NCI-H128 (cell line): ENCODE measurements at regions not wholly inside any gene's neighbourhood (a gene's known extent, or its start where the extent isn't known, plus 50 kb on each side); places are given as distances from the start of the nearest gene placed in this dataset.
A peak's percentile ranks its signal among the peaks of the same experiment; 100 is the strongest.
"Not testable (repeated sequence)": the region's sequence is repeated elsewhere in the genome, so short reads cannot be mapped to it uniquely, and the experiment has no call there.

ENCODE experiments used
- DNase-seq: peaks from one replicate; lab custom pipeline; 2025; ENCODE audit not compliant: unreplicated experiment; lab: John Stamatoyannopoulos, UW

DNA sequence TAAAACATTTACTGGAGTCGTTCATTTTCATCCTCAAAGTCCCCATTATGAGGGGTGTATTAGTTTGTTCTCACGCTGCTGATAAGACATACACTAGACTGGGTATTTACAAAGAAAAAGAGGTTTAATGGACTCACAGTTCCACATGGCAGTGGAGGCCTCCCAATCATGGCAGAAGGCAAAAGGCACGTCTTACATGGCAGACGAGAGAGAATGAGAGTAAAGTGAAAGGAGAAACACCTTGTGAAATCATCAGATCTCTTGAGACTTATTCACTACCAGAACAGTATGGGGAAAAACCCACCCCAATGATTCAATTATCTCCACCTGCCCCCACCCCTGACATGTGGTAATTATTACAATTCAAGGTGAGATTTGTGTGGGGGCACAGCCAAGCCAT is 830.4 kb upstream of the RGS18 start:
- no peak for DNase-seq

DNA sequence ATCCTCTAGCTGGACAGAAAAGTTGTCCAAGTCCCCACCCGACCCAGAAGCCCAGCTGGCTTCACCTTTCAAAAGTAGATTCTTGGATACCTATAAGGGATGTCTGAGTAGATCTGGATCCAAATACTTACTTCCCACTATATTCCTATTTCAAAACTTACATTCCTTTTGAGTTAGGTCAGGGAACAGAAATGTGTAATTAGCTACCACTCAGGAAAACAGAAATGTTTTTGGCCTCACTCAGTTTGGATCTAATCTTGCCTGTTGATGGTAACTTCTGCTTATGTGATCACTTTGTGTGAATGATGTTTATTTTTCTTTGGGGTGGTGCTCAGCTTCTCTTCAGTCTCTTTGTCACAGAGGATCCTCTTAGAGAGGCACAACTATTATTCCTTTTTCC is 814.4 kb upstream of the RGS18 start:
- DNase-seq = no peak

DNA sequence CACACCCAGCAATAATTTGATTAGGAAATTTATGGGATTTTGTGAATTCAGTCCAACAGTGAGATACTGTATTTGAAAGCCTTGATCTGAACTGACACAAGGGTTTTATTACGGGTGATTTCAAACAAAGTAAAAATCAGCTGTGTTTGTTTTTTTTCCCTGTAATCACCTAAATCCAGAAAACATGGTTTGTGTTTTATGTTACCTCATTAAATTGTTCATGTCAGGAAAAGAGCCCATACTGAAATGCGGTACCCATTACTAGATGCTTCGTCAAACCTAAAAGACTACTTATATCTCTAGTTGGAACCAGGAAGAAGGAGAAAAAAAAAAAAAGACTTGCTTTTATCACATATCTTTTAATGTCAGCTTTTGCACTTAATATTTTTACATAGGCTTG is 811.9 kb upstream of the RGS18 start:
- no peak for DNase-seq

DNA sequence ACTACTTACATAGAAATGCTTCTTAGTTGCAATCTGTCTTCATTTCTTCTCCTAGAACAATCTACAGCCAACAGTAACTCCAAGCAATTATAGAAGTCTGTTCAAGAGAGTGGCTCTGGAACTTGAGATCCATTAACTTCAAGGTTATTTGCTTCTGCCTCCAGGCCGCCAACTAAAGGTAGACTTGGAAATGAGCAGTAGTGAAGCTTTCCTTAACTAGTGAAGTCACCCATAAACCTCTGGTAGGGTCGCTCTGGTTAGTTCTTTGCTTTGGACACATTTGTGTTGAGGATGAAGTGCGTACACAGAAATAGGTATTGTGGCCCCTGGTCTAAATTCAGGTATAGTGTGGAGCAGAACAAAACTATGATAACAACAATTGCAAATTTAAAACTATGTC is 809.9 kb upstream of the RGS18 start:
- no peak for DNase-seq

DNA sequence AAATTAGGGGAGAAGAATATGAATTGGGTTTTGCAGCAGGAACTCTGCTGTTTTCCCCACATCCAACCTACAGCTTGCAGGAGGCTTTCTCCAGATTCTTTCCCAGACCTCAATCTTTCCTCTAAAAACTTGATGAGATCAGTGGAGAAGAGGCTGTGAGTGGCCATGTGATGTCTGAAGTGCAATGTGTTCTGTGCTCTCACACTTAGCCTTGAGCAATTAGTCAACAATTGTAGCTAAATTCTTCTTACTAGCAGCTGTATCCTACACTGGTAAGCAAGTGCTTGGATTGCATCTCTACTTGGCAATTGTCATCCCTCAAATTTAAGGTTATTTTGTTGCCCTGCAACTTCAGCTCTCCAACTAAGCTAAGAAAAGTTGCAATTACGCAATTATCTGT is 807.3 kb upstream of the RGS18 start:
- peak; percentile 19 for DNase-seq

DNA sequence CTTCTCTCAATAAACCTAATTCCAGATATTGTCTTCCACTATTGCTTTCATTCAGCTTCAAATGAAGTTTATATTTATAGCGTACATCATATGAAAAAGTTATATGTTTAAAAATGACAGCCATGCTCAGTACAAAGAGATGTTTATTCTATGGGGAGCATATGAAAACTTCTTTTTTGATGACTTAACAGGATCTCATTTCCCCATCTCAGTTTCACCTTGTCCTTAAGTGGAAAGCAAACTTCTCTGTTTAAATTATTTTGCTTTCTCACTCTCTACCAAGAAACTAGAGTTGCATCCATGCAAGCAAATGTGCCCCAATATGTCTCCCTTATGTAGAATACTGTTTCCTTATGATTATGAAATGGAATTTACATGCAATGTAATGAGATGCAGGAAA is 799.5 kb upstream of the RGS18 start:
- DNase-seq = no peak

DNA sequence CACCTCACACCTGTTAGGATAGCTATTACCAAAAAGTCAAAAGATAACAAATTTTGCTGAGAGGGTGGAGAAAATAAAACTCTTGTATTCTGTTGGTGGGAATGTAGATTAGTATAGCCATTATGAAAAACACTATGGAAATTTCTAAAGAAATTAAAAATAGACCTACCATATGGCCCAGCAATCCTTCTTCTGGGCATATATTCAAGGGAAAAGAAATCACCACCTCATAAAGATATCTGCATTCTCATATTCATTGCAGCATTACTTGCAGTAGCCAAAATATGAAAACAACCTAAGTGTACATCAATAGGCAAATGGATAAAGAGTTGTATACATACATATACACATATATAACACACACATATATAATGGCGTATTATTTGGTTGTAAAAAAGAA is 791.6 kb upstream of the RGS18 start:
- no peak for DNase-seq

DNA sequence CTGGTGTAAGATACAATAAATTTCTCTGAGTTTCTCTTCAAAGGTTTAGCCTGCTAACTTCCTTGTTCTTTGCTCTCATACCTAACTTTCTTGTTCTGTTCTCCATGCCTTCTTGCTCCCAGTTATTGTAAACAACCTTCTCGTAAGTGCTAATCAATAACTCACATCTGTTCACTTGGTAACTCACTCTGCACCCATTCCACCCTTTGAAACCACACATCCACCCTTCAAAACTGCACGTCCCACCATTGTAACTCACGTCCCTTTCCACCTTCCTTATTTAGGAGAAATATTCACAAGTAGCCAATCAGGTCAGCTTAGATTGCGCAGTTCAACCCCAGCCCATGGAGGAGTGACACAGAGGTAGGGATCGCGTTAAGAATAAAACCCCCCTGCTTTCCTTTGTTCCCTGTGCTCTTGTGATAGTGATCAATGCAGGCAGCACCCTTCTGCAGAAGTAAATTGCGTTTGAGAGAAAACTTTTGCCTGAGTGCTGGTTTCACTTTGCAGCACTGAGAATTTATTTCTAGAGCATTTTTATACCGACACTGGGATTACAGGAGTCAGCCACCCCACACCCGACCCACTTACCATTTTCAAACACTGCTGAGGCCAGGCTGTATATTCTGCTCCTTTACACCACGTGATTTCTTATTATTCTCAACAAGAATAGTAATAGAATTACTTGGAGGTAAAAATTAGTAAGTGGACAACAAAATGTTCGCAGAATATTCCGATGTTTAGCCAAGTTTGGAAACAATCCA is 789.2 kb upstream of the RGS18 start:
- no peak for DNase-seq

DNA sequence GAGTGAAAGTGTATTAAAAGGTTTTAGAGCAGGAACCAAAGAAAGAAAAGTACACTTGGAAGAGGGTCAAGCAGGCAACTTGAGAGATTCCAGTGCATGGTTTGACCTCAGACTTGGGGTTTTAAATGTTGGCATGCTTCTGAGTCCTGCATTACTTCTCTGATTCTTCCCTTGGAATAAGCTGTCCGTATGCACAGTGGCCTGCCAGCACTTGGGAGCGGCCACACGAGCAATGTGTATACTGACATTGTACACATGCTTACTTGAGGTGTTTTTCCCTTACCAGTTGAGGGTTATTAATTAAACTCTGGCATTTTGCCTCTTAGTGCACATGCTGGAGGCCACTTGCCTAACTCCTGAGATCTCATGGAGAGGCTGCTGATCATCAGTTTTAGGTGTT is 786.6 kb upstream of the RGS18 start:
- no peak for DNase-seq

DNA sequence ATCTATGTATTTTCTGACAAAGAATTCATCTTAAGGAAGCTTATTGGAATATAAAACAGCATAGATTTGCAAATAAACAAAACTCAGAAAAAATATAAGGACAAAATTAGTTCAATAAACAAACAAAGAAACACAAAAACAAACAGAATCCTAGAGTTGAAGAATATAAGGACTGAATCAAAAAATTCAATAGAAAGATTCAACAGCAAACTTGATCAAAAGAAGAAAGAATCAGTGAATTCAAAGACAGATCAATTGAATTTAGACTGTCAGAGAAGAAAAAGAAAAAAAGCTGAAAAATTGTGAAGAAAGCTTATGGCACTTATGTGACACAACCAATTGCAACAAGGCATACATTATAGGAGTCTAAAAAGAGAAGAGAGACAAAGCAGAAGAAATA is 770.0 kb upstream of the RGS18 start:
- DNase-seq = no peak

DNA sequence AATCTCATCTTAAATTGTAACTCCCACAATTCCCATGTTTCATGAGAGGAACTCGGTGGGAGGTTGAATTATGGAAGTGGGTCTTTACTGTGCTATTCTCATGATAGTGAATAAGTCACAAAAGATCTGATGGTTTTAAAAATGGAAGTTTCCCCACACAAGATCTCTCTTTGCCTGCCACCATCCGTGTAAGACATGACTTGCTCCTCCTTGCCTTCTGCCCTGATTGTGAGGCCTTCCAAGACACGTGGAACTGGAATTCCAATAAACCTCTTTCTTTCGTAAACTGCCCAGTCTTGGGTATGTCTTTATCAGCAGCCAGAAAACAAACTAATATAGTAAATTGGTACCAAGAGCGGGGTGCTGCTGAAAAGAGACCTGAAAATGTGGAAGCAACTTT is 761.6 kb upstream of the RGS18 start:
- no peak for DNase-seq

DNA sequence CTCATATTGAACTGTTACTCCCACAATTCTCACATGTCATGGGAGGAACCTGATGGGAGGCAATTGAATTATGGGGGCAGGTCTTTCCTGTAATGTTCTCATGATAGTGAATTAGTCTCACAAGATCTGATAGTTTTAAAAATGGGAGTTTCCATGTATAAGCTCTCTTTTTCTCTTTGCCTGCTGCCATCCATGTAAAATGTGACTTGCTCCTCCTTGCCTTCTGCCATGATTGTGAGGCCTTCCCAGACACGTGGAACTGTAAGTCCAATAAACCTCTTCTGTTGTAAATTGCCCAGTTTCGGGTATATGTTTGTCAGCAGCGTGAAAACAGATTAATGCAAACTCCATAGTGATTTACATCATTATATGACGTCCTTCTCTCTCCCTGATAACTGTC is 759.7 kb upstream of the RGS18 start:
- DNase-seq = no peak

DNA sequence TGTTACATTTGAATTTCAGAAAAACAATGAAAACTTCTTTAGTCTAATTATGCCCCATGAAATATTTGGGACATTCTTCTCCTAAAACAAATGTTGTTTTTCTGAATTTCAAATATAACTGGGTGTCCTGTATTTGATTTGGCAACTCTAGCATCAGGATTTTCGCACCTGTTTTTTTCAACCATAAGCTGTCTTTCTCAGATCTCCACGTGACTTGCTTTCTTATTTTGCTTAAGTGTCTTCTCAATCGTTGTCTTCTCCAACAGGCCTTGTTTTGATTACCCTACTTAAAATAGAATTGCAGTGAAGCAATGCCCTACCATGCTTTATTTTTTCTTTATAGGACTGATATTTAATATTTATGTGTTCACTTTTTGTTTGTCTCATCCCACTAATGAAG is 752.8 kb upstream of the RGS18 start:
- no peak for DNase-seq

DNA sequence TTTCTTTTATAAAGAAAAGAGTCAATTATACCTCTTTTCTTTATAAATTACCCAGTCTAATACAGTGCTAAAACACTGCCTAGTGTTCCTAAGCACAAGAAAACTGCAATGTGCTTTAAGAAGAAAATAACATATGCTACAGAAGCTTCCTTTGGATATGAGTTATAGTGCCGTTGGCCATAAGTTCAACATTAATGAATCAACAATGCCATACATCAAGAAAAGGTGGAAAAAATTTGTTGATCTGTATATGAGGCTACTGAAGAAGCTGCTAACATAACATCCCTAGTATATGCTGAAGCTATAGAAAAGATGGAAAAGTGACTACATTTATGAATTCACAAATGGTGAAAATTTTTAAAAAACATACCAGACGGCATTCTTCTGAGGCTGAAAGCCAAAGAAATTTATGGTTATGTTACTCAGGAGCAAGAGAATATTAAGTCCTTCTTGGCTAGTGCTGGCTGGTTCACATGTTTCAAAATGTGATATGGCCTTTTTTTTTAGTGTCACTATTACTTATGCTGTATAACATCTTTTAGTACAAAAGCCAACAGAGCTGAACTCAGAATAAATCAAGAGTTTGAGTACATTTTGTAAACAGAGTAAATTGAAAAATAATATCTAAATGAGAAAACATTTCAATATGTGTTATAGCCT is 743.2 kb upstream of the RGS18 start:
- DNase-seq = no peak

DNA sequence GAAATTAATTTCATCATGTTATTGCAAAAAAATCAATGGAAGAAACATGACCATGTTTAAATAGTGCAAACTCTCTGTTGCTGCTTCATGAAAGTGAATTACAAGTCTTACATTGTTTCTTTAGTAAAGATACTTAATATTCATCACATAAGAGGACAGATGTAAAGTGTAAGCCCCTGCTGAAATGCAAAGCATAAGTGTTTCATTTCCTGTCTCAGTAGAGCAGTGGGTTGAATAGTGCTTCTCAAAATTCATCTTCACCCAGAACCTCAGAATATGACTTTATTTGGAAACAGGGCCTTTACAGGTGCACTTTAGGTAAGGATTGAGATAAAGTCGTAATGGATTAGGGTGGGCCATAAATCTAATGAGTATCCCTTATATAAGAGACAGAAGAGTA is 738.4 kb upstream of the RGS18 start:
- DNase-seq = no peak

DNA sequence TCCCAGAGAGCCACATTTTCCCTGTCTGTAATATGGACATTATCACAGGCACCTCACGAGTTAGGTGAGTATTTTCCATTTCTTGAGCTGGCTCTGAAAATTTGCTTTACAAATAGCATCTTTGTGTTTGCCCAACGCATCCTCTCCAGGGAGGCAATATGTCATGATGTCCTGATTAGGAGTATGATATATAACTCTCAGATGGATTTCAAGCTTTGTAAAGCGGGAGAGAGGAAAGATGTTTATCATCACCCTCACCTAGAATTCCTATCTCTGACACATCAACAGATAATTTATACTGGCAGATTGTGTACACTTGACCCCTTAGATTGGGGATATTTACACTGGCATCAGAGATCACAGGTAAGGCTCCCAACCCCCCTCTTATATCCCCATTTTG is 730.7 kb upstream of the RGS18 start:
- DNase-seq = no peak

DNA sequence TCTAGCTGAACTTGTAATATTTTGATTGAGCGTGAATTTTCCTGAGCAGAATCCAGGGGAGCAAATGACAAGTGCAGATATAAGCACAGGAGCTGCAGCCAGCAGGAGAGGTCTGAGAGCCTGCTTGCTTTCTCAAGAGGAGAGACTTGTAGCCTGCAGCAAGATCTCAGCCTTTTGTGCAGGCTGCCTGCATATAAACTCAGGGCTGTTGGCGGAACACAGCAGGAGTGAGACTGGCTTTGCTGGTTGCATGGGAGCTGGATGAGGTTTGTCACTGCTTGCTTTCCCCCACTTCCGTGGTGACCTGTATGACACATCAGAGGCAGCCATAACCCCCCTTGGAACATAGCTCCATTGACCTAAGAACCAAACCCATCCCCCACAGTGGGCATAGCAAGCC is 725.4 kb upstream of the RGS18 start:
- no peak for DNase-seq

DNA sequence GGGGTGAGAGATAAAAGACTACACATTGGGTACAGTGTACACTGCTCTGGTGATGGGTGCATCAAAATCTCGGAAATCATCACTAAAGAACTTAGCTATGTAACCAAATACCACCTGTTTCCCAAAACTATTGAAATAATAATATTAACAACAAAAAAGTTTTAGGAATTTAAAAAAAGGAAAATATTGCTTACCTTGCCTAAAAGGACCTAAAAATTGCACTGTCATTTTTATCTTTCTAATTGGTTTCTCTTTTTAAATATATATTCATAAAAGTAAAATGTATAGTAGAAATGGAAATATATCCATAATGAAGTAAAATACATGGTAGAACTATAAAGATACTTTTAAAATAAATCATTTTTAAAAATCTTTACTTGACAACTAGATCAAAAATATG is 719.3 kb upstream of the RGS18 start:
- no peak for DNase-seq

DNA sequence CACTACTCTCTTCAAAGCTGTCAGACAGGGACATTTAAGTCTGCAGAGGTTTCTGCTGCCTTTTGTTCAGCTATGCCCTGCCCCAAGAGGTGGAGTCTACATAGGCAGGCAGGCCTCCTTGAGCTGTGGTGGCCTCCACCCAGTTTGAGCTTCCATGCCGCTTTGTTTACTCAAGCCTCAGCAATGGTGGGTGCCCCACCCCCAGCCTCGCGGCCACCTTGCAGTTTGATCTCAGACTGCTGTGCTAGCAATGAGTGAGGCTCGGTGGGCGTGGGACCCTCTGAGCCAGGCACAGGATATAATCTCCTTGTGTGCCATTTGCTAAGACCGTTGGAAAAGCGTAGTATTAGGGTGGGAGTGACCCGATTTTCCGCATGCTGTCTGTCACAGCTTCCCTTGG is 710.0 kb upstream of the RGS18 start:
- not testable (repeated sequence) for DNase-seq

DNA sequence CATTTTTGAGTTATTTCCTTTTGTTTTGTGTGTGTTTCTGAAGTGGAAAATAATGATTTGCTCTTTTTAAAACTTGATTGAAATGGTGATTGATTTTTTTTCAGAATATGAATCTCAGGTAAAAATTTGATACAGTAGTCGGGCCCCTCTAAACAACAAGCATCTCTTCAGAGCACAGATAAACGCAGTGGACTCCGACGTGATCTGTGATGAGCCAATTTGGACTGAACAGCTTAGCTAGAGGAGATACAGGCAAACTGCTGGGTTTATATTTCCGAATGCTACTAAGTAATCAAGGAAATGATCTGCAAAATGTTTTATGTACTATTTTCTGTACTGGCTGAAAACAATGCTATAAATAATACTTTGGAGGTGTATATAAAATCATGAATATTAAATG is 705.7 kb upstream of the RGS18 start:
- DNase-seq = no peak

DNA sequence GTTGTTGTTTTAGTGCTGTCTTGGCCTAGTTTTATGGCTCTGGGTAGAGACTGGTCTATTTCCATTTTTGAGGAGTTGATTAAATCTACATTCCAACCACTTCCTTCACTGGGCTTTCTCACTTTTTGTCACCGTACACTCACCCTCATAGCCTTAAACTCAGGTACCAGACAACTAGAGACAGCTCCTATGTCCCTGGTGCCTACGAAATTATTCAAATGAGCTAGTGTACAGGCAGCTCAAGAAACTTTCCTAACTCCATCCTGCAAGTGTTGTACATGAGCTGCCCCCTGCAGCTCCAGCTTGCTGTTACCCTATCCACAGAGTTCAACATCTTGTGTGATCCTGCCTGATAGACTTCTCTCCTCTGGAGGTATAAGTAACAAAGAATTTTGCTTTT is 704.8 kb upstream of the RGS18 start:
- DNase-seq = no peak

DNA sequence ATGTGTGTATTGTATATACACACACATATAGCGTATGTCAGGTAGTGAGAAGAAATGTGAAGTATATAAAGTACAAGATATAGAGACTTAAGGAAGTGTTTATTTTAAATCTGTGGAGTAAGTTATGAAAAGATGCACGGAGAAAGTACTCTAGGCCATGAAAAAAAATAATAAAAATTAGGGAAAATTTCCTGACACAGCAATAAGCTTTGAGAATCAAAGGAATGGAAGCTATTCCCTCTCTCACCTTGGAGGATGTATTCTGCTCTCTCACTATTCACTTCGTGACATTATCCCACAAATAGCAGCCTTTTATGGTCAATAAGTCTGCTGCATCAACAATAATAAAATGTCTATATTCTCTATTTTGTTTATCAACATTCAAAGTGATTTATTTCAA is 700.4 kb upstream of the RGS18 start:
- DNase-seq = no peak

DNA sequence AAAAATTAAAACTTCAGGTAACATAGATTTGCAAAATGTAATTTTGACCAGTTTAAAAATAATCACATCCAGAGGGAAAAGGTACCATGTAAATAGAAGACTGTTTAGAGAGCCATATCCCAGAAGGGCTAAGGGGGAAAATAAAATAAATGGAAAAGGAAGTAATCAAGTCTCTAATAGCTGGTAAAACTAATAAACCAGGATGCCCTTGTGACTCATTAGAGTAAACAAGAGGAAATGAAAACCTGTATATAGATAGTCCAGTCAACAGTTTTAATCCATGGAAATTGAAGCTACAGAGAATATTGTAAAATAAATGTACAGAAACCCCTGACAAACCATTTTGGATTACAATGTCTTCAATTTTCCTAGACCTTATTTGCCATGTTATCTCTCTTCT is 698.0 kb upstream of the RGS18 start:
- no peak for DNase-seq
